ENCODE measurements at regions not wholly inside any gene's neighbourhood (a gene's known extent, or its start where the extent isn't known, plus 50 kb on each side); places are given as distances from the start of the nearest gene placed in this dataset.

DNA sequence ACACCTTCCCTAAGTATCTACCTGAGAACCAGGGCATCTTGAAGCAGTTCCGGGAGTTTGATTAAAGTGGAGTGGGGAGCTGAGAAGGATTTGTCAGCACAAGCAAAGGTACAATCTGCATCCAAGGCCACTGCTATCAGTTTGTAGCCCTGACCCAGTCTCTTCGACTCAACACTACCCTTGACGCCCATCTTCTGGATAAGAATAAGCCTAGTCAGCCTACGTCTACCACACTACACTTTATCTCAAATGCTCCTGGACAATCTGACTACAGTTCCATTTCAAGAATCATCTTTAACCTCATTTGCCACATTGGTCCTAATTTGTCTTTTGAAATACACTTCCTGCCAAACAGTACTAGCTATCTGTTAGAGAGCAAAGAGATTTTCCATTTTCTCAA is 134.1 kb upstream of the C1GALT1 start:
- DNase-seq (ENCODE audit: low read depth) = no peak

DNA sequence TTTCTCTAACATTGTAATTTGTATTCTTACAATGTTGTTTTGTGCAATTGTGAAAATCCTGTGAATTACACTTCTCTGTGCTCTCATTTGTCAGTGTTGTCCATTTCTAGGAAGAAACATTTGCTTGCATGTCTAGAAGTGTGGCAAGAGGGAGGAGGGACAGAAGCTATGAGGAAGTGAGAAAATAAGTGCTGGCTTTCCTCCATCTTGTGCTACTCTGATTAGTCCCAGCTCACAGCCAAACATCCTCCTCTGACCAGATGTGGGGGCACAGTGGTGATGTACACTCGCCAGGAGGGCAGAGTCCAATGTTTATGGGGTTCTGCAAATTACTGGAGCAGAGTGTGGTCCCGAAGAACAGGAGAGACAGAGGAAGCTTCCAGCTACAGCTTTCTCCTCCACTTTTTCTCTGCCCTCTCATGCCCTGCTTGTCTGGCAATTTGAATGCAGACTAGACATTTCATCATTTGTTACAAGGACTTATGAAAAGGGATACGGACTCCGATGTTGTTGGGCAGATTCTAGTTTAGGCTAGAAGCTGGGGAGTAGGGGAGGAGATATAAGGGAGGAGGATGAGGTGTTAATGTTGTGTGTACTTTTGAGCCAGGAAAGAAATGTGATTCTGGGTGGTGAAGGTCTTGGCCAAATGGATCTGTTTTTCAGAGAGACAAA is 131.0 kb upstream of the C1GALT1 start:
- peak; percentile 33 for DNase-seq (ENCODE audit: low read depth)

DNA sequence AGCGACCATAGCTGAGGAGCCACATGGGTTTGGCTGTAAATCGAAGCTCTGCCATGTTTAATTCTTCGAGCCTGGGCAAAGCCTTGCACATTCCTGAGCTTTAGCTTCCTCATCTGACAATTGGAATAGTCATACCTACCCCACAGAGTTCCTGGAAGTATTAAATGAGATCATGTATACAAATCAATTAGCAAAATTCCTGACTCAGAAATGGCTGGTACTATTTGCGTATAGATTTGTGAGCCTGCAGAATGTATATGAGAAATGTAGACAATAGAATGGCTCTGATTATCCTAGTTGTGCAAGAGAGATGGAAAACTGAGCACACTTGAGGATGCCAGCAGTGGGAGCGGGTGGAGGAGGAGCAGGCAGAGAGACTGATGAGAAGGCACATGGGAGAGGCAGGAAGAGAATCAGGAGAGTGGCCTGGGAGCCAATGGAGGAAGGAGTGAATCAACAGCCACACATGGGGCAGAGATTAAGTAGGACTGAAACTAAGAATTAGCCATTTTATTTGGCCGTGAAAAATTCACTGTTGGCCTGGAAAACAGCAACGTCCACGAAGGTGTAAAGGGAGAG is 128.0 kb upstream of the C1GALT1 start:
- DNase-seq (ENCODE audit: low read depth) = no peak

DNA sequence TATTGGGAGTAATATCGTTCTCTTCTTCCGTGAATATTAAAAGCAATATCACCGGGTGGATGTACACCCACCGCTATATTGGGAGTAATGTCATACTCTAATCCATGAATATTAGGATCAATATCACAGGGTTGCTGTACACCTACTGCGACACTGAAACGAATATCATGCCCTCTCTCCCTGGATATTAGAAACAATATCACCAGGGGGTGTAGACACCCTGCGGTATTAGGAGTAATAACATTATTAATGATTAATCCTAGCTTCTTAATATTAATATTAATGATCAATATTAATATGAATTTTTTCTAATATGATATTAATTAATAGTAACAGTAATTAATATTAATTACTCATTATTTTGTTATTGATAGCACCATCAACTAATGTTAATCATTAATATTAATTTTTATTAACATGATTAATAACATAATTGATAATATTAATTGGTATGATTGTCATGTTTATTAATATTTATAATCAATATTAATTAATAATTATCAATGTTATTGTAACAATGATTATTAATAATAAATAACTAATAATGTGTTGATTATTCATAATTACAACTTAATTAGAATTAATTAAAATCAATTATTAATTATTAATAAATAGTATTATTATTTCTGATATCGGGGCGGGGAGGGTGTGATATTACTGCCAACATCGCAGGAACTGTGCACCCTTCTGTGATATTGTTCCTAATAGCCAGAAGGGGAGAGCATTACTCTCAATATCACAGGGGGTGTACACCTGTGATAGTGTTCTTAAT is 121.3 kb upstream of the C1GALT1 start:
- DNase-seq (ENCODE audit: low read depth) = no peak

DNA sequence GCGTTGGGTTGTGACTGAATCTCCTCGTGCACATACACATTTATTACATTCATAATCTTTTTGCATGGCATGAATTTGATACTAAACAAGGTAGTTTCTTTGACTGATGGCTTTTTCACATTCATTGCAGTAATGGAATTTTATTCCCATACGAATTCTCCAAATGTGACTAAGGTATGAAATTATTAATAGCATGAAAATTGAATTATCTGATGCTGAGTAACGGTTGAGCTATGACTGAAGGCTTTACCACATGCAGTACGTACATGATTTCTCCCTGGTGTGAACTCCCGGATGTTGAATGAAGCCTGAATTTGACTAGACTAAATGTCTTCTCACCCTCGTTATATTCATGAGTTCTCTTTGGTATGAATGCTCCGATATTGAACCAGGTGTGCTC is 104.4 kb upstream of the C1GALT1 start:
- DNase-seq (ENCODE audit: low read depth) = no peak

DNA sequence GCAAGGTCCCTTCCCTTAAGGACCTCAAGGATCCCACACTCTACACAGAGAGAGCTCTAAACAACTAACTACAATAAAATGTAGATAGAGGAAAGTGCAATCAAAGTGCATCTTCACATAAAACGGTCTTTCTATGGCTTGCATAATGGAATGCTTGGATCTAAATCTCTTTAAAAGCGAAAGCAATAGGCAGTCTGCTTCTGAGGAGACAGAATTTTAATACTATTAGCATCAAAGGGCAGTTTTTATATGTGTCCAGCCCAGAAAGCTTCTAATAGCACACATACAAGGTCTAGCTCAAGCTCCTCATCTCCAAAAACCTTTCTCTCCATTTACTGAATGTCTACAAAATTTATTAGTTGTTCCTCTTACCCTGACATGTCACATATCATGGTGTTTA is 101.5 kb upstream of the C1GALT1 start:
- DNase-seq (ENCODE audit: low read depth) = no peak

DNA sequence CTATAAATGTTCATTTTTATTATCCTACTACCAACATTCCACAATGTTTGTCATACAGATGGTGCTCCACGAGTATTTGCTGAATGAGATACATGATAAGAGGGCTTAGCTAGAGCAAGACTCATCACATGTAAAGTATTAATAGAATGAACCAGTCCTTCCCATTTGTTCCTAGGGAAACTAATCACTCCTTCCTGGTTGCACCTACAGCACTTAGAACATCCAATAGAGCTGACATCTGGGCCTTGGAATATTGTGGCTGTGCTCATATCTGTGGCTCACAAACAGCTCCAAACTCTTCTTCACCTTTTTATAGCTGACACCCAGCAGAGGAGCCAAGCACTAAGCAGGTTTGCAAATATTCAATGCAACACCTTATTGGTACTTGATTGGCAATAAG is 91.9 kb upstream of the C1GALT1 start:
- no peak for DNase-seq (ENCODE audit: low read depth)

DNA sequence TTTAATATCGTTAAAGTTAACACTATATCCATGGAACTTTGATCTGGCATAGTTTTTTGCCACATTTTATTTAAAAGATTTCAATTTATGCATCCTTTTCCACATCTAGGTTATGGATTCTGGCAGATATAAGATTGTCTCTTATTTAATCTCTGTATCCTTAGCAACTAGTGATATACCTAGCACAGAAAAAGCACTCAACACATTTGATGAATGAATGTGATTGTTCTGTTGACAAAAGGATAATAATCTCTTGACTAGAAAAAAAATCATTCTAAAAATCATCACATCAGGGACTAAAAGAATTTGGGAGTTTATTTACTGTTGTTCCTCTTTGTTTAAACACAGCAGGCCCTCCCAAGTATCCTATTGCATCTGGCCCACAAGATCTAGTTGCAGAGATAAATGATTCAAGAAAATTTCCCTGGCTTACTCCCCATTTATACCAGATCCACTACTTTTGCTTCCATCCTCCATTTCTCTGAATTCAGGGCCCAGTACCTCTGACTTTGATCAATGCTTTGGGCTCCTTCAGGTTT is 84.0 kb upstream of the C1GALT1 start:
- DNase-seq (ENCODE audit: low read depth) = peak; percentile 25

DNA sequence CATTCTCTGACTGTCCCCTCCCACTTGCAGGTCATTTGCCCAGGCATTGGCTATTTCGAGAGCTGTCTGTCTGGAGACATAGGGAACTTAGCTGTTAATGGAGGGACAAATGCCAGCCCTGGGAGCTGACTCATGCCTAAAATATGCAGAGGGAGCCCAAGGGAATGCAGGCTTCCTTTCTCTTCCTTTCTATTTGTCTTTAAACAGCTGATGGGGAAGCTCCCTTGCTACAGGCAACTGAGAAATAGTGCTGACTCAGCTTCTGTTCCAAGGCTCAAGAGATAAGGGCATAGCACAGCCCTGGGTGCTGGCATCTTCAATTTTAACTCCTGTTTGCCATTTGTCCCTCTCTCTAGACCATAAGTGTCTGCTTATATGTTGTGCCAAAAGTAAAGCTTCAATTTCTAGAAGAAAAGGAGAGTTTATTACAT is 82.7 kb upstream of the C1GALT1 start:
- peak; percentile 100 for DNase-seq (ENCODE audit: low read depth)

DNA sequence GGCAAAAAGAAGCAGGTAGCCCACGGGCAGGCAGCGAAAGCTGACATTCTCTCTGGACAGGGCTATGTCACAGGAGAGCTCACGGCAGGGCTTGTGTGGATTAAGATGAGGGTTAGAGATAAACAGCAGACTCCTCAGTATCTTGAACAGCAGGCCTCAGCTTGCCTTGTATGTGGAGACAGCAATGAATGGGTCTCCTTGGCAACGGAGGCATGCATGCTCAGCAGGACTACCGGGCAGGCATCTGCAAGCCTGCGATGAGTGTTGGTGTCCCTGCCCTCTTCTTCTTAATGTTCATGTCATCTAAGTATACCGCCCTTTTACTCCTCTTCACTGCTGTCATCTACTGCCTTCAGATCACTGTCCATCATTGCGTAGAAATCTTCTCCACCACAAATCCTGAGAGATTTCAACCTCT is 81.9 kb upstream of the C1GALT1 start:
- no peak for DNase-seq (ENCODE audit: low read depth)

DNA sequence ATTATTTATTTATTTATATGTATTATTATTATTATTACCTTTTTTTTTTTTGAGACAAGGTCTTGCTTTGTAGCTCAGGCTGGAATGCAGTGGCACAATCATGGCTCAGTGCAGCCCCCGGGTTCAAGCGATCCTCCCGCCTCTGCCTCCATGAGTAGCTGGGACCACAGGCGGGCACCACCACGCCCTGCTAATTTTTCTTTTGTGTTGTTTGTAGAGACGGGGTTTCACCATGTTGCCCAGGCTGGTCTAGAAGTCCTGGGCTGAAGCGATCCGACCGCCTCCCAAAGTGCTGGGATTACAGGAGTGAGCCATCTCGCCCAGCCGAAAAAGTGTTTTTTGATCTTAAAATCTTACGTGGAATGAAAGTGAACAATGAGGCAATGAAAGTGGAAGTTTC is 79.4 kb upstream of the C1GALT1 start:
- no peak for DNase-seq (ENCODE audit: low read depth)

DNA sequence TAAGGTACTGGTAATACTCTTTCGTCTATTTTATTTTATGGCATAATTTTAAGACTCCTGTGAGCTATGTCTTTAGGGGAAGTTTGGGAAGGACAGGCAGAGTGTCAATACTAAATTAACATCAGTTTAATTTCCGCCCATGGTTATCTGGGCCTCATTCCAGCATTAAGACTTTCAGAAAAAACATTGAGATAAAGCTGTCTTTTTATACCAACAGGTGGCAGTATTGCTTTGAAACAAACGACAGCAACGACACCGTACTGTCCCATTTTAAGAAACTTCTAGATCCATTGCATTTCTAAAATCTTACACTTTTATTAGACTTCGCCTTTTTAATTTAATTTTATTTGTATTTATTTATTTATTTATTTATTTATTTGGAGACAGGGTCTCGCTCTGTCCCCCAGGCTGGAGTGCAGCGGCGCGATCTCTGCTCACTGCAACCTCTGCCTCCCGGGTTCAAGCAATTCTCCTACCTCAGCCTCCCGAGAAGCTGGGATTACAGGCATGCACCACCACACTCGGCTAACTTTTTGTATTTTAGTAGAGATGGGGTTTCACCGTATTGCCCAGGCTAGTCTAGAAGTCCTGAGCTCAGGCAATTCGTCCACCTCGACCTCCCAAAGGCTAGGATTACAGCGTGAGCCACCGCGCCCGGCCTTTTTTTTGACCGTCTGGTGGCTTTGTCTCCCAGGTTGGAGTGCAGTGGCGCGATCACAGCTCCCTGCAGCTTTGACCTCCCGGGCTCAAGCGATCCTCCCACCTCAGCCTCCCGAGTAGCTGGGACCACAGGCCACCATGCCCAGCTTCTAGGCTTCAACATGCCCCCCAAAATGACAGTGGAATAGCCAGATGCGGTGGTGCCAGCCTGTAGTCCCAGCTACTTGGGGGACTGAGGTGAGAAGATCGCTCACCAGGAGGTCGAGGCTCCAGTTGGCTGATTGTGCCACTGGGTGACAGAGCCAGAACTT is 78.7 kb upstream of the C1GALT1 start:
- DNase-seq (ENCODE audit: low read depth) = peak; percentile 85

DNA sequence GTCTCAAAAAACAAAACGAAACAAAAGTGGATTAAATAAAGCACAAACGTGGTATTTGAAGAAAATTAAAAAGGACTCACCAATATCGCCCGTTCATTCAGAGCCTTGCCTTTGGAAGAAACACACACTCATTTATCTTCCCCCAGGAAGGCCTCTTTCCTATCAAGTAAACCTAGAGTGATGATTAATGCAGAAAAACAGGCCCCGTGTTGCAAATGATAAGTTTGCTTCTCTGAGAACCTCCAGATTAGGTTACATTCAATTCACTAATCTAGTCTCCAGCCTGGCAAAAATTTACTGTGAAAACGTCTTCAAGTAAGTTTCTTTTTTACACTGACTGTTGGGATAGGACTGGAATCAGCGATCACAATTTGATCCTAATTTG is 78.0 kb upstream of the C1GALT1 start:
- DNase-seq (ENCODE audit: low read depth) = no peak

DNA sequence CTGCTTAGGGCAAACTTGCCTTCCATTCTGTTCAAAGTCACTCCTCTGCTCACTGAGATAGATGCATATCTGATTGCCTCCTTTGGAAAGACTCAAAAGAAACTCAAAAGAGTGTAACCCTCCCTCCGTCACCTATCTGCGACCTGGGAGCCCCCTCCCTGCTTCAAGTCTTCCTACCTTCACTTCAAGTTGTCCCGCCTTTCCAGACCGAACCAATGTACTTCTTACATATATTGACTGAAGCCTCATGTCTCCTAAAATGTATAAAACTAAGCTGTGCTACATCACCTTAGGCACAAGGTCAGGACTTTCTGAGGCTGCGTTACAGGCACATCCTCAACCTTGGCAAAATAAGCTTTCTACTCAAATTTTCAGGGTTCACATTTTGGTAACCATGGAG is 77.4 kb upstream of the C1GALT1 start:
- no peak for DNase-seq (ENCODE audit: low read depth)

DNA sequence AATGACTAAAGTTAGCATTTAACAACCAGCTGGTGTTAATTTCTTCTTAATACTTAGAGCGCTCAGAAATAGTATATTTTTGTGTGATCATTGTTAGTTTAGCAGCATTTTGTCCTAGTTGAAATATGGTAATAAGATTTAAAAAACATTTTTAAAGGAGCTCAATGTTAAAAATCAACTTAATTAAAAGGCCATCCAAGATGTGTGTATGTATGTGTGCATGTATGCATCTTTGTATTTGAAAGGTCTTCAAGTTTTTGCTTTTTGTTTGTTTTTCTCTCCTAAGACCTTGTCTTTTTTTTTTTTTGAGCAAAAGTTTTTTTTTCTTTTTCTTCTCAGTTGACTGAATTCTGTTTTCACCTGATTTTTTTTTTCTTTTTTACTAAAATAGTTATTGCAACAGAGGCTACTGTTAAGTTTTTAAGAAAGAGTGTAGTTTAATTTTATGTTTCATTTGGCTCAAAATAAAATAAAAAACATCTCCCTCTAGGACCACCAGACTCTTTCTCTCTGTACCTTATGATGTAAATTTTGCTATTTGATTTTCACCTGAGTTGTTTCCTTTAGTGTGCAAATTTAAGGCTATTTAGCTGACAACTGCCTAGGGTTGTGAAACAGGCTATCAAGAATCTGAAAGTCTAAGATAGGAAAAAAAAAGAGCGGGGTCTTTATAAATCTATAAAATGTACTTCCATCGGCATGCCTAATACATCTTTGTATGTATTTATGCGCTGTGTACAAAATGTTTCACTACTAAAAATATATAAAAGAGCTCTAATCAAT is 76.4 kb upstream of the C1GALT1 start:
- no peak for DNase-seq (ENCODE audit: low read depth)

DNA sequence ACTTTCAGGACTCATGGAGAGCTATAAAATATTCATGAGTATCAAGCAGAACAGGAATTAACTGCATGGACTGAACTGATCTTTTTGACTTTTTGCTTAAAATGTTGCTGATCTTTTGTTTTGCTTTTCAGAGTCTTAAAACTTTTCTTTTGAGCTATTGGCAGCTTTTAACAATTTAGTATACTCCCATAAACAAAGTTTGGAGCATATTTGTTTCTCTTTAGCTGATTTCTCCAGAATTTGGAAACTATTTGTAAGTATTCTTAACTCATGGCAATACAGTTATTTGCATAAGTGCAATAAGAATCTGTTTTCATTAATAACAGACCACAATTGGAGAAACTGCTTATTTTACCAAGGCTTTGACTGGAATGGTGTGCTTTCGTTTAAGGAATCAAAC is 73.4 kb upstream of the C1GALT1 start:
- no peak for DNase-seq (ENCODE audit: low read depth)

DNA sequence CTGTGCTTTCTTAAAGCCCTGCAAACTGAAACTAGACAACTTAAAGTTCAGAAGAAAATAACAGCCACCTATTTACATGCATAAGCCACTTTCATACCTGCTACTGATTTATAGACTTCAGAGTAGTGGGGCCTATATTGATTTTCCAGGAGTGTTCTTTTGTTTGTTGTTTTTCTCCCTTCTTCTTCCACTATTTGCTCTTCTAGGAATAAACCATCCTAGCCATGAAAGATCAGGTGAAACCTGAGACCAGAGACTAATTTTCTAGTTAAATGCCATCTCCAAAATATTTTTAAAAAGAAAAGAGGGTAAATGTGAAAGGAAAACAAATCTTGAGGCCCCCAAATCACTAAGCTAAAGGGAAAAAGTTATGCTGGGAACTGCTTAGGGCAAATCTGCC is 72.4 kb upstream of the C1GALT1 start:
- DNase-seq (ENCODE audit: low read depth) = no peak

DNA sequence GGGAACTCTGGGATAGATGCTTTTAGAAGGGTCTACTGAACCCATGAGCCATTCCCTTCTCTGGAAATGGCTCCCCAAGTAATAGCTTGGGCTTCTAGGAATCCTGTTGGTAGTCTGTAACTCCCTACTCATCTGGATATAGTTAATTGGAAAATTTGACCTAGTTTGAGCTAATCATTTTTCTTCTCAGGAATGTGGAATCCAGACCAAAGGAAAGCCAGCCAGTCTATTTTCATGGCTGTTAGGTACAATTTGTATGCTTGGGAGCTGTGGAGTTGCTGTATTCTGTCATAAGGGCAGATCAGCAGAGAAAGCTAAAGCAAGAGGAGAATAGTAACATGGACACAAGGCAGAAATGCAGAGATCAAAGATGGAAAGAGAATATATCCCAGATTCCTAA is 71.6 kb upstream of the C1GALT1 start:
- no peak for DNase-seq (ENCODE audit: low read depth)

DNA sequence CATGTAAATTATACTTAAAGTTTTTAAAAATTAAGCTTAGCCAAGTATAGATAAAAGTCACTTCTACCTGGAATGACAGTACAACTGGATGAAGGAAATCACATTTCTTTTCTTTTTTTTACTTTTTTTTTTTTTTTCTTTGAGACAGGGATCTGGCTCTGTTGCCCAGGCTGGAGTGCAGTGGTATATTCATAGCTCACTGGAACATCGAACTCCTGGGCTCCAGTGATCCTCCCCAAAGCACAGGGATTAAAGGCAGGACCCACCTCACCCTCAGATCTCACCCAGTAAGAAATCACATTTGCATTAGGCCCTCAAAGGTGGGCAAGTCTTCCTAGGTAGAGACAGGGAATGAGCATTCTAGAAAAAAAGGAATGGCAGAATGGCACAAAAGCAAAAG is 69.5 kb upstream of the C1GALT1 start:
- DNase-seq (ENCODE audit: low read depth) = no peak

DNA sequence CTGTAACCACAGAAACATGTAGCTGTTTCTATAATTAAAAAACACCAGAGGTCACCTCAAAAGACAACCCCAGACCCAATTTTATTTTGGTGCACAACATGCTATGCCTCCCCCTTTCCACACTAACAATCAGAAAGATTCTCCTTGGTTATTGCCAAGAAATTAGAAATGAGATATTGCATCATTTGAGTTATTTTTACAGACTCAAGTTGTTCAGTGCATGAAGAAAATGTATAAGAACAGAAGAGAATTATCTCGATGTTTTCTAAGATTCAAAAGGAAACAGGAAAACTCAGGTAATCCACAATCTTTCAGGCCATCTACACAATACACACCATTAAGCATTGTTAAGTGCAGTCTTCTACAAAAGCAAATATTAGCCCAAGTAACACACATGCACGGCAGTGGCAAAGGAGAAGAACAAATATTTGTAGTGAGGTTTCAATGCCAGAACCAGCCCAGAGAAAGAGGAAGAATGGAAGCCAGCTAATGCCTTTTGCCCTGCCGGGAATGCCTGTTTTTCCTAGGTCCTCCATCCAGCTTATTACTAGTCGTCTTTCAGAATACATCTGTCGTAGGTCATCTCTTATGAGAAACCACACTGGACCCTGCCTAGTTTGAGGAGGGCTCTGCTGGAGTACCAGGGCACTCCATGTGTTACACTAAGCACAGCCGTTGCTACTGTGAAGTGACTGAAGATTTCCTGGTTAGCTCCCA is 67.6 kb upstream of the C1GALT1 start:
- no peak for DNase-seq (ENCODE audit: low read depth)

Data from myocyte (in vitro differentiated cells).